Right atrium auricular region (tissue), 2 donors: ENCODE measurements at regions not wholly inside any gene's neighbourhood (a gene's known extent, or its start where the extent isn't known, plus 50 kb on each side); places are given as distances from the start of the nearest gene placed in this dataset.

Source experiments
- DNase-seq: peaks from one replicate; pipeline ENCODE4 v3.0.0-alpha.2; 2019; ENCODE audit warnings: low spot score
- H3K27ac ChIP-seq, 2 donors: fragments of 200-600 bp; sonication (generic); 1 replicate in 1 of 2; 2 replicates in 1 of 2; pipeline ENCODE4 v1.5.1; 2016 to 2019
- H3K27me3 ChIP-seq, 2 donors: fragments of 200-600 bp; sonication (generic); one replicate each; pipeline versions ENCODE4 v1.5.1 to v1.6.0; 2017 to 2019
- H3K36me3 ChIP-seq: fragments of 200-600 bp; sonication (generic); one replicate; pipeline ENCODE4 v1.5.1; 2016
- H3K4me1 ChIP-seq, 2 donors: fragments of 200-600 bp; sonication (generic); one replicate each; pipeline versions ENCODE4 v1.5.1 to v1.6.0; 2017 to 2019
- H3K4me3 ChIP-seq, 2 donors: fragments of 200-600 bp; sonication (generic); 1 replicate in 1 of 2; 2 replicates in 1 of 2; pipeline ENCODE4 v1.5.1; 2017 to 2019; ENCODE audit warnings: mild to moderate bottlenecking in 1 of 2, moderate library complexity in 1 of 2
- H3K9me3 ChIP-seq, 2 donors: fragments of 200-600 bp; sonication (generic); one replicate each; pipeline ENCODE4 v1.5.1; 2019
- CTCF ChIP-seq, 2 donors: fragments of 200-600 bp; sonication (generic); IDR thresholded peaks; one replicate each; pipeline ENCODE4 v1.5.1; 2019; ENCODE audit warnings: antibody characterized with exemption in 2 of 2

- no peak overlapping the region for H3K4me3 ChIP-seq
- no peak for DNase-seq
- H3K36me3 ChIP-seq = no peaks in the 10 kb centered on the region
- H3K27ac ChIP-seq = no peak overlapping the region
- H3K4me1 ChIP-seq = no peaks in the 10 kb centered on the region
- TF ChIP-seq CTCF (IDR thresholded peaks at IDR 0.05) = no peak
- no peaks in the 10 kb centered on the region for H3K9me3 ChIP-seq
- H3K27me3 ChIP-seq = no peaks in the 10 kb centered on the region
These were observed 236.9 kb upstream of the SPAG17 start for GRCh38 chr1:118421868-118422350.

GRCh38 chr1:118404024-118404423, 219.0 kb upstream of the SPAG17 start:
- no peaks in the 10 kb centered on the region for H3K4me1 ChIP-seq
- no peak for DNase-seq

DNA sequence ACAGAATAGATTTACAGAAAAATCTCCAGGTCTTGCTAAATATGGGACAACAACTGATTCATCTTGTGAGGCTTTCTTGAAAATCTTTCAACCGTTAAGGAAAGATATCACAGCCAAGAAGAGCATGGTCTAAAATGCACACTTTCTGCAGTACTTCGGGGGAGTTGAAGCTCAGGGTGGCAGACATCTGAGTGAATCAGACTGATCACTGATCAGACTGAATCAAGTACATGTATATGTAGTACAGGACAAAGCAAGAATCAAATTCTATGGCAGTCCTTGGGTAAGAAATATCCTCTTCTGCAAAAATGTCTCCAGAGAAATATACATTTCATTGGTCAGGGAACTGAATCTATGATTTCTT, 212.4 kb upstream of the SPAG17 start:
- H3K4me3 ChIP-seq = no peak overlapping the region
- H3K9me3 ChIP-seq = no peaks in the 10 kb centered on the region
- no peak for TF ChIP-seq CTCF (IDR thresholded peaks at IDR 0.05)
- H3K36me3 ChIP-seq = no peaks in the 10 kb centered on the region
- no peak for DNase-seq
- no peak overlapping the region for H3K27ac ChIP-seq
- H3K4me1 ChIP-seq = no peaks in the 10 kb centered on the region
- H3K27me3 ChIP-seq = peaks cover 0 to 5% of the 10 kb centered on the region in 2 donors

More at GRCh38 chr1:118404024-118404423, 219.0 kb upstream of the SPAG17 start:
- no peak for TF ChIP-seq CTCF (IDR thresholded peaks at IDR 0.05)
- peaks cover 0 to 18% of the 10 kb centered on the region in 2 donors for H3K9me3 ChIP-seq
- H3K4me3 ChIP-seq = no peak overlapping the region
- no peaks in the 10 kb centered on the region for H3K36me3 ChIP-seq
- peaks cover 0 to 5% of the 10 kb centered on the region in 2 donors for H3K27me3 ChIP-seq
- H3K27ac ChIP-seq = no peak overlapping the region

DNA sequence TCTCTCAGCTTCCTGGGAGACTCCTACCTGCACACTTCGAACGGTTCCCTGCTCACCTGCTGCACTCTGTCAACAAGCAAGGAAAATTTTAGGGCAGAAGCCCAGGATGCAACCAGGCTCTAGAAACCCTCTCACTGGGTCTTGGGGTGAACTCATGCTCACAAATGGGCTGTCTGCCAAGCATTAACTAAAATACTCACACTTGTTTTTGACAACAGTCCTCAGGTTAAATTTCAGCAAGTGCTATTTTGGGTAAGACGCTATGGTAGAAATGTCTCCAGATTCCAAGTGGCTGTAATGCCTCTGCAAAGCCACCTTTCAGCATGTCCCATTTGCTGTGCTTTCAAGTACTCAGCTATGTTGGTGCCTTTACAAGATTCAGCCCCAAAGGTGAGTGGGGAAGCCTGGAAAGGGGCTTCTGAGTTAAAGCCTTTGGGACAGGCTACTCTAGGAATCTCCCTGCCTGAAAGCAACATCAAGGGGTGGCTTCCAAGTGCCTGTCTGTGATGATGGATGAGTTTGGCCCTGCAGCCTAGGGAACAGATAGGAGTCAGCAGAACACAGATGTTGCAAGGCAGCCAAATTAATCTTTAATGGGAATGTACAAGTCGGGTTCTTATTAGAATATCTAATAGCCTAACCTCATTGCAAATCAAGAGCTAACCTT, 211.9 kb upstream of the SPAG17 start:
- no peaks in the 10 kb centered on the region for H3K36me3 ChIP-seq
- TF ChIP-seq CTCF (IDR thresholded peaks at IDR 0.05) = no peak
- H3K4me1 ChIP-seq = no peaks in the 10 kb centered on the region
- no peak overlapping the region for H3K4me3 ChIP-seq
- peaks cover 0 to 5% of the 10 kb centered on the region in 2 donors for H3K27me3 ChIP-seq
- H3K27ac ChIP-seq = no peak overlapping the region
- DNase-seq = no peak
- H3K9me3 ChIP-seq = no peaks in the 10 kb centered on the region

GRCh38 chr1:118396279-118396678, 211.3 kb upstream of the SPAG17 start:
- Histone ChIP-seq H3K27ac (no peak overlapping the region), H3K4me1 (no peaks in the 10 kb centered on the region), H3K27me3 (peaks cover 0 to 5% of the 10 kb centered on the region in 2 donors), H3K36me3 (no peaks in the 10 kb centered on the region), H3K4me3 (no peak overlapping the region), H3K9me3 (no peaks in the 10 kb centered on the region)
- no peak for DNase-seq
- TF ChIP-seq CTCF (IDR thresholded peaks at IDR 0.05) = no peak
